ENCODE measurements at regions not wholly inside any gene's neighbourhood (a gene's known extent, or its start where the extent isn't known, plus 50 kb on each side); places are given as distances from the start of the nearest gene placed in this dataset.

GRCh38 chr4:101414496-101414895 lies 67.2 kb upstream of the PPP3CA start:
- Histone ChIP-seq H4K20me1 (ENCODE audit: insufficient read depth, low read length) (no peaks in the 10 kb centered on the region), H3K4me2 (ENCODE audit: low read depth, low read length) (no peak overlapping the region), H3K9ac (ENCODE audit: insufficient read depth, low read depth, low read length) (no peak overlapping the region), H3K4me3 (replicated peaks in 1 of 3; ENCODE audit: insufficient read depth in 1 of 3, low read depth in 2 of 3, low read length in 3 of 3) (no peak overlapping the region), H3K36me3 (replicated peaks in 1 of 2; ENCODE audit: control insufficient read depth in 1 of 2, insufficient read depth in 2 of 2, low read length in 2 of 2) (no peaks in the 10 kb centered on the region), H3K9me3 (ENCODE audit: low read length) (no peaks in the 10 kb centered on the region), H3K79me2 (ENCODE audit: insufficient read depth, low read length) (no peaks in the 10 kb centered on the region), H3K27me3 (ENCODE audit: control insufficient read depth in 1 of 2, insufficient read depth in 2 of 2, low read length in 2 of 2) (no peaks in the 10 kb centered on the region; a peak in 1 of 5 replicates), H3K4me1 (ENCODE audit: insufficient read depth, low read length) (peaks cover 8% of the 10 kb centered on the region; the same call in 1 of the 2 replicates), H2AFZ (ENCODE audit: low read length) (no peak overlapping the region), H3K27ac (ENCODE audit: extremely low read length, insufficient read depth, low read length) (no peak overlapping the region)
- FAIRE-seq (no peak), DNase-seq (ENCODE audit: low spot score) (no peak), ATAC-seq (no peak)
- intact Hi-C loops (cut with micrococcal nuclease; ENCODE audit: unreplicated experiment) (no loop called here), in situ Hi-C loops (cut with HindIII; ENCODE audit: extremely low pct_ligation_motif_present, low pct_unique_long_range_greater_than_20kb) (no loop called here)
- CTCF ChIA-PET (ENCODE audit: low intra/inter-chr PET ratio, low total read pairs), result no interaction called here
- POLR2A ChIA-PET, result no interaction called here
- WGBS (ENCODE audit: low lambda C conversion rate), result 46% methylated on average over 1 of the region's 1 CpG
- no TSS peak for BruUV-seq (replicated peaks)
- TF ChIP-seq ZNF143 (CRISPR knock-in tag; IDR thresholded peaks at IDR 0.05) (no peak), NFE2 (CRISPR knock-in tag; IDR thresholded peaks at IDR 0.05) (no peak), SAP130 (CRISPR knock-in tag; IDR thresholded peaks at IDR 0.05; ENCODE audit: low read depth) (no peak), ZNF234 (CRISPR knock-in tag; conservative IDR thresholded peaks at IDR 0.05) (no peak), AFF4 (CRISPR knock-in tag; IDR thresholded peaks at IDR 0.05) (no peak), KDM6A (CRISPR knock-in tag; IDR thresholded peaks at IDR 0.05; ENCODE audit: low read depth) (no peak), PHF21A (CRISPR knock-in tag; IDR thresholded peaks at IDR 0.05) (no peak), SRSF4 (IDR thresholded peaks at IDR 0.05; ENCODE audit: low read depth, low read length, poor library complexity, severe bottlenecking) (no peak), ZXDC (CRISPR knock-in tag; IDR thresholded peaks at IDR 0.05) (no peak), TBP (CRISPR knock-in tag; IDR thresholded peaks at IDR 0.05) (no peak), ZSCAN22 (CRISPR knock-in tag; IDR thresholded peaks at IDR 0.05) (no peak), ZC3H4 (CRISPR knock-in tag; IDR thresholded peaks at IDR 0.05; ENCODE audit: borderline replicate concordance) (no peak), MAZ (IDR thresholded peaks at IDR 0.05; ENCODE audit: borderline replicate concordance, low read depth, low read length) (no peak), MAZ (CRISPR knock-in tag; IDR thresholded peaks at IDR 0.05; ENCODE audit: low read depth) (no peak), ZNF792 (CRISPR knock-in tag; IDR thresholded peaks at IDR 0.05) (no peak), GFI1 (CRISPR knock-in tag; IDR thresholded peaks at IDR 0.05; ENCODE audit: borderline replicate concordance) (no peak), TFDP1 (CRISPR knock-in tag; IDR thresholded peaks at IDR 0.05; ENCODE audit: borderline replicate concordance) (no peak), ZSCAN25 (CRISPR knock-in tag; IDR thresholded peaks at IDR 0.05) (no peak), ZBTB14 (CRISPR knock-in tag; IDR thresholded peaks at IDR 0.05) (no peak), STAT5B (CRISPR knock-in tag; IDR thresholded peaks at IDR 0.05) (no peak)
